ENCODE measurements at regions not wholly inside any gene's neighbourhood (a gene's known extent, or its start where the extent isn't known, plus 50 kb on each side); places are given as distances from the start of the nearest gene placed in this dataset.
"Not testable (repeated sequence)": the region's sequence is repeated elsewhere in the genome, so short reads cannot be mapped to it uniquely, and the experiment has no call there.

- DNase-seq = peak; percentile 34
Observed at GRCh38 chr13:78133511-78133910, 214.9 kb upstream of the EDNRB start.

GRCh38 chr13:78131811-78132210, 213.2 kb upstream of the EDNRB start:
- no peak for DNase-seq

- no peak for DNase-seq
Observed at GRCh38 chr13:78131346-78131745, 212.7 kb upstream of the EDNRB start.

GRCh38 chr13:78129823-78130222, 211.2 kb upstream of the EDNRB start:
- no peak for DNase-seq

- DNase-seq = no peak
Observed at GRCh38 chr13:78129359-78129758, 210.7 kb upstream of the EDNRB start.

GRCh38 chr13:78121459-78122348, 203.1 kb upstream of the EDNRB start:
- peak; percentile 43 for DNase-seq

- no peak for DNase-seq
Observed at GRCh38 chr13:78121001-78121400, 202.4 kb upstream of the EDNRB start.

- not testable (repeated sequence) for DNase-seq
Observed at GRCh38 chr13:78120144-78120543, 201.5 kb upstream of the EDNRB start.

GRCh38 chr13:78117070-78117469, 198.4 kb upstream of the EDNRB start:
- not testable (repeated sequence) for DNase-seq

- no peak for DNase-seq
Observed at GRCh38 chr13:78105656-78106055, 187.0 kb upstream of the EDNRB start.

GRCh38 chr13:78103936-78104335, 185.3 kb upstream of the EDNRB start:
- no peak for DNase-seq

- DNase-seq = no peak
Observed at GRCh38 chr13:78102741-78103140, 184.1 kb upstream of the EDNRB start.

- no peak for DNase-seq
Observed at GRCh38 chr13:78102121-78102677, 183.6 kb upstream of the EDNRB start.

- no peak for DNase-seq
Observed at GRCh38 chr13:78100486-78100885, 181.9 kb upstream of the EDNRB start.

- no peak for DNase-seq
Observed at GRCh38 chr13:78098249-78098648, 179.6 kb upstream of the EDNRB start.

GRCh38 chr13:78096221-78096620, 177.6 kb upstream of the EDNRB start:
- no peak for DNase-seq

- no peak for DNase-seq
Observed at GRCh38 chr13:78087966-78088678, 169.5 kb upstream of the EDNRB start.

GRCh38 chr13:78085434-78086225, 167.0 kb upstream of the EDNRB start:
- no peak for DNase-seq

- DNase-seq = no peak
Observed at GRCh38 chr13:78084401-78084800, 165.8 kb upstream of the EDNRB start.

- DNase-seq = no peak
Observed at GRCh38 chr13:78078168-78078567, 159.5 kb upstream of the EDNRB start.

GRCh38 chr13:78067290-78067689, 148.7 kb upstream of the EDNRB start:
- no peak for DNase-seq

GRCh38 chr13:78065141-78065540, 146.5 kb upstream of the EDNRB start:
- no peak for DNase-seq

- no peak for DNase-seq
Observed at GRCh38 chr13:78061806-78062205, 143.2 kb upstream of the EDNRB start.

Measured in NCI-H1694 (cell line).